ENCODE measurements at regions not wholly inside any gene's neighbourhood (a gene's known extent, or its start where the extent isn't known, plus 50 kb on each side); places are given as distances from the start of the nearest gene placed in this dataset.

DNA sequence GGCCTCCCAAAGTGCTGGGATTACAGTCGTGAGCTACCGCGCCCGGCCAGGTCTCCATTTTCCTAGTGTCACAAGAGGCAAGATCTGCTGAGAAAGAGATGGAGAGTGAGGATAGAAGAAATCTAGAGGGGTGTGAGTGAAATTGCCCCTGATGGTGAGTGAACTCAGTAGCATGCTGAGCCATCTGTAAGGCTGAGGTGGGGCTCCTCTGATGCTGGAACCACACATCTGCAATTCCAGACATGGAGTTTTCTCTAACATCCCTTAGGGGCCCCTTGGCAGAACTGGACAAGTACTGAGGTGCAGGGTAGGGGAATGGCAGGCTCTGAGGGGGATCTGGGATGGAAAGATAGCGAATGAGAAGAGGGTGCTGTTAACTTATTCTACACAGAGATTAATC lies 72.0 kb upstream of the FER start:
- TF ChIP-seq, protein P1, sequence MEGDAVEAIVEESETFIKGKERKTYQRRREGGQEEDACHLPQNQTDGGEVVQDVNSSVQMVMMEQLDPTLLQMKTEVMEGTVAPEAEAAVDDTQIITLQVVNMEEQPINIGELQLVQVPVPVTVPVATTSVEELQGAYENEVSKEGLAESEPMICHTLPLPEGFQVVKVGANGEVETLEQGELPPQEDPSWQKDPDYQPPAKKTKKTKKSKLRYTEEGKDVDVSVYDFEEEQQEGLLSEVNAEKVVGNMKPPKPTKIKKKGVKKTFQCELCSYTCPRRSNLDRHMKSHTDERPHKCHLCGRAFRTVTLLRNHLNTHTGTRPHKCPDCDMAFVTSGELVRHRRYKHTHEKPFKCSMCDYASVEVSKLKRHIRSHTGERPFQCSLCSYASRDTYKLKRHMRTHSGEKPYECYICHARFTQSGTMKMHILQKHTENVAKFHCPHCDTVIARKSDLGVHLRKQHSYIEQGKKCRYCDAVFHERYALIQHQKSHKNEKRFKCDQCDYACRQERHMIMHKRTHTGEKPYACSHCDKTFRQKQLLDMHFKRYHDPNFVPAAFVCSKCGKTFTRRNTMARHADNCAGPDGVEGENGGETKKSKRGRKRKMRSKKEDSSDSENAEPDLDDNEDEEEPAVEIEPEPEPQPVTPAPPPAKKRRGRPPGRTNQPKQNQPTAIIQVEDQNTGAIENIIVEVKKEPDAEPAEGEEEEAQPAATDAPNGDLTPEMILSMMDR (conservative IDR thresholded peaks at IDR 0.05; ENCODE audit: low read depth in 2 of 2) = no peak
- no peak for TF ChIP-seq POLR2AphosphoS5 (IDR thresholded peaks at IDR 0.05; ENCODE audit: low read depth)
- TF ChIP-seq EZH2phosphoT487 (IDR thresholded peaks at IDR 0.05; ENCODE audit: unreplicated experiment) = no peak
- TF ChIP-seq EZH2 (IDR thresholded peaks at IDR 0.05; ENCODE audit: low read depth, unreplicated experiment) = no peak

All from GM23338 (cell line).